ENCODE measurements at regions not wholly inside any gene's neighbourhood (a gene's known extent, or its start where the extent isn't known, plus 50 kb on each side); places are given as distances from the start of the nearest gene placed in this dataset.

- TF ChIP-seq POLR2A (IDR thresholded peaks at IDR 0.05) (no peak), CTCF (IDR thresholded peaks at IDR 0.05) (no peak), POLR2AphosphoS5 (IDR thresholded peaks at IDR 0.05) (no peak), EP300 (IDR thresholded peaks at IDR 0.05; ENCODE audit: low read depth) (no peak)
- 77 to 79% methylated on average over 4 to 9 of the region's 10 CpGs for WGBS, 2 donors (ENCODE audit: low coverage in 1 of 2)
- Histone ChIP-seq H3K4me3 (no peak overlapping the region), H3K9me3 (no peaks in the 10 kb centered on the region), H3K27ac (no peak overlapping the region), H3K36me3 (no peaks in the 10 kb centered on the region), H3K27me3 (no peaks in the 10 kb centered on the region), H3K4me1 (peaks cover 7 to 16% (median 12%) of the 10 kb centered on the region in 4 donors)
- in situ Hi-C loops (cut with MboI; ENCODE audit: low pct_ligation_motif_present in 1 of 4, low pct_unique_long_range_greater_than_20kb in 1 of 4, low sequenced_read_pairs in 3 of 4), result no loop called here
- intact Hi-C loops (cut with DNase I; ENCODE audit: low total_unique reads), result no loop called here
- no peak for DNase-seq
These were observed 83.5 kb downstream of the TOMM20 start for GRCh38 chr1:235045034-235045690.

GRCh38 chr1:235043234-235043633, 85.4 kb downstream of the TOMM20 start:
- in situ Hi-C loops (cut with MboI; ENCODE audit: low pct_ligation_motif_present in 1 of 4, low pct_unique_long_range_greater_than_20kb in 1 of 4, low sequenced_read_pairs in 3 of 4), result no loop called here
- Histone ChIP-seq H3K4me1 (peaks cover 7 to 12% (median 10%) of the 10 kb centered on the region in 4 donors), H3K36me3 (no peaks in the 10 kb centered on the region), H3K27ac (no peak overlapping the region), H3K27me3 (no peaks in the 10 kb centered on the region), H3K4me3 (no peak overlapping the region), H3K9me3 (peaks cover 0 to 4% of the 10 kb centered on the region in 2 donors)
- 100% methylated on average over 1 to 3 of the region's 3 CpGs for WGBS, 2 donors (ENCODE audit: low coverage in 1 of 2)
- TF ChIP-seq POLR2A (IDR thresholded peaks at IDR 0.05) (no peak), POLR2AphosphoS5 (IDR thresholded peaks at IDR 0.05) (no peak), CTCF (IDR thresholded peaks at IDR 0.05) (no peak), EP300 (IDR thresholded peaks at IDR 0.05; ENCODE audit: low read depth) (no peak)
- no peak for DNase-seq
- intact Hi-C loops (cut with DNase I; ENCODE audit: low total_unique reads), result no loop called here

- DNase-seq, result no peak
- TF ChIP-seq EP300 (IDR thresholded peaks at IDR 0.05; ENCODE audit: low read depth), result no peak
- no peak for TF ChIP-seq CTCF (IDR thresholded peaks at IDR 0.05)
- TF ChIP-seq POLR2A (IDR thresholded peaks at IDR 0.05), result no peak
- no peak for TF ChIP-seq POLR2AphosphoS5 (IDR thresholded peaks at IDR 0.05)
- peaks cover 0 to 4% of the 10 kb centered on the region in 2 donors for H3K9me3 ChIP-seq
- intact Hi-C loops (cut with DNase I; ENCODE audit: low total_unique reads) (no loop called here), in situ Hi-C loops (cut with MboI; ENCODE audit: low pct_ligation_motif_present in 1 of 4, low pct_unique_long_range_greater_than_20kb in 1 of 4, low sequenced_read_pairs in 3 of 4) (no loop called here)
- no peak overlapping the region for H3K4me3 ChIP-seq
- H3K4me1 ChIP-seq, result peaks cover 0 to 10% (median 3%) of the 10 kb centered on the region in 4 donors
- H3K27ac ChIP-seq, result no peak overlapping the region
- no peaks in the 10 kb centered on the region for H3K27me3 ChIP-seq
- H3K36me3 ChIP-seq, result no peaks in the 10 kb centered on the region
- 92 to 100% methylated on average over 2 of the region's 2 CpGs for WGBS, 2 donors (ENCODE audit: low coverage in 1 of 2)
These were observed 89.9 kb downstream of the TOMM20 start for GRCh38 chr1:235038701-235039100.

GRCh38 chr1:235035928-235036327, 92.7 kb downstream of the TOMM20 start:
- Histone ChIP-seq H3K4me3 (no peak overlapping the region), H3K36me3 (no peaks in the 10 kb centered on the region), H3K4me1 (peaks cover 0 to 10% (median 3%) of the 10 kb centered on the region in 4 donors), H3K27me3 (no peaks in the 10 kb centered on the region), H3K27ac (no peak overlapping the region), H3K9me3 (peaks cover 0 to 4% of the 10 kb centered on the region in 2 donors)
- 92 to 100% methylated on average over 2 of the region's 2 CpGs for WGBS, 2 donors (ENCODE audit: low coverage in 1 of 2)
- DNase-seq, result no peak
- in situ Hi-C loops (cut with MboI; ENCODE audit: low pct_ligation_motif_present in 1 of 4, low pct_unique_long_range_greater_than_20kb in 1 of 4, low sequenced_read_pairs in 3 of 4), result no loop called here
- intact Hi-C loops (cut with DNase I; ENCODE audit: low total_unique reads), result no loop called here
- TF ChIP-seq EP300 (IDR thresholded peaks at IDR 0.05; ENCODE audit: low read depth) (no peak), CTCF (IDR thresholded peaks at IDR 0.05) (no peak), POLR2AphosphoS5 (IDR thresholded peaks at IDR 0.05) (no peak), POLR2A (IDR thresholded peaks at IDR 0.05) (no peak)

Data from transverse colon (tissue), 4 donors.